Loucy (cell line): ENCODE measurements at regions not wholly inside any gene's neighbourhood (a gene's known extent, or its start where the extent isn't known, plus 50 kb on each side); places are given as distances from the start of the nearest gene placed in this dataset.

Source experiments
- H2AFZ ChIP-seq: fragments of 200-600 bp; sonication (generic); 2 replicates; pipeline ENCODE4 v1.6.0; 2016; ENCODE audit warnings: antibody characterized with exemption, mild to moderate bottlenecking, low read length, moderate library complexity
- H3F3A ChIP-seq: fragments of 200-600 bp; 2 replicates; pipeline ENCODE4 v1.6.0; 2016; ENCODE audit warnings: antibody characterized with exemption, low read depth, mild to moderate bottlenecking
- H3K27me3 ChIP-seq: fragments of 200-600 bp; sonication (generic); 2 replicates; pipeline ENCODE4 v1.6.1; 2014; ENCODE audit warnings: low read length, mild to moderate bottlenecking; ENCODE audit not compliant: insufficient read depth, poor library complexity, severe bottlenecking
- H3K36me3 ChIP-seq: fragments of 200-600 bp; sonication (generic); 2 replicates; pipeline ENCODE4 v1.6.1; 2016; ENCODE audit warnings: low read length; ENCODE audit not compliant: insufficient read depth
- H3K4me1 ChIP-seq: fragments of 200-600 bp; sonication (generic); 2 replicates; pipeline ENCODE4 v1.5.1; 2014; ENCODE audit warnings: low read length, mild to moderate bottlenecking; ENCODE audit not compliant: insufficient read depth, poor library complexity, severe bottlenecking
- H3K4me2 ChIP-seq: fragments of 200-600 bp; sonication (generic); 2 replicates; pipeline ENCODE4 v1.6.0; 2014; ENCODE audit warnings: antibody characterized with exemption, low read length, low read depth, mild to moderate bottlenecking; ENCODE audit not compliant: poor library complexity, severe bottlenecking
- H3K4me3 ChIP-seq: fragments of 200-600 bp; sonication (generic); 2 replicates; pipeline ENCODE4 v1.5.1; 2014; ENCODE audit warnings: low read length, mild to moderate bottlenecking, mixed read lengths; ENCODE audit not compliant: poor library complexity, severe bottlenecking
- H3K79me2 ChIP-seq: fragments of 200-600 bp; sonication (generic); 2 replicates; pipeline ENCODE4 v1.6.1; 2014; ENCODE audit warnings: low read length; ENCODE audit not compliant: insufficient read depth
- H3K9ac ChIP-seq: fragments of 200-600 bp; sonication (generic); 2 replicates; pipeline ENCODE4 v1.6.0; 2014; ENCODE audit warnings: mild to moderate bottlenecking, low read depth, low read length, moderate library complexity; ENCODE audit not compliant: poor library complexity, severe bottlenecking
- H3K9me2 ChIP-seq: fragments of 200-600 bp; sonication (generic); replicated peaks from 2 replicates; pipeline ENCODE4 v1.6.1; 2016; ENCODE audit warnings: low read depth, low read length, mixed read lengths
- H3K9me3 ChIP-seq: fragments of 200-600 bp; sonication (generic); 2 replicates; pipeline ENCODE4 v1.6.1; 2014; ENCODE audit warnings: mild to moderate bottlenecking, antibody characterized with exemption, low read length, low read depth; ENCODE audit not compliant: insufficient read depth
- H4K20me1 ChIP-seq: fragments of 200-600 bp; sonication (generic); 2 replicates; pipeline ENCODE4 v1.6.0; 2014; ENCODE audit warnings: antibody characterized with exemption, low read length, mild to moderate bottlenecking; ENCODE audit not compliant: insufficient read depth, poor library complexity, severe bottlenecking
- CTCF ChIP-seq: fragments of 200-600 bp; sonication (generic); conservative IDR thresholded peaks from 2 replicates; pipeline ENCODE4 v1.5.1; 2014; ENCODE audit warnings: mild to moderate bottlenecking, antibody characterized with exemption, low read length
- EZH2phosphoT487 ChIP-seq: fragments of 200-600 bp; IDR thresholded peaks from 2 replicates; pipeline ENCODE4 v1.6.1; 2018; ENCODE audit warnings: antibody characterized with exemption, mild to moderate bottlenecking, moderate library complexity, borderline replicate concordance

- H3K9me3 ChIP-seq = peaks cover 8% of the 10 kb centered on the region; the same call in 1 of the 2 replicates
- H4K20me1 ChIP-seq = no peaks in the 10 kb centered on the region
- H3K4me1 ChIP-seq = no peaks in the 10 kb centered on the region
- H3K4me3 ChIP-seq = no peak overlapping the region
- H3F3A ChIP-seq = no peaks in the 10 kb centered on the region
- no peak overlapping the region for H3K9ac ChIP-seq
- no peaks in the 10 kb centered on the region for H3K79me2 ChIP-seq
- H3K4me2 ChIP-seq = no peak overlapping the region
- H3K27me3 ChIP-seq = no peaks in the 10 kb centered on the region
- H2AFZ ChIP-seq = no peak overlapping the region
- TF ChIP-seq EZH2phosphoT487 (no peak), CTCF (no peak)
- no peaks in the 10 kb centered on the region for H3K36me3 ChIP-seq
- no peaks in the 10 kb centered on the region for H3K9me2 ChIP-seq
These were observed 345.0 kb upstream of the STEAP1 start for GRCh38 chr7:89809291-89809690.

- TF ChIP-seq EZH2phosphoT487 = no peak
- TF ChIP-seq CTCF = no peak
- Histone ChIP-seq H3K36me3 (no peaks in the 10 kb centered on the region), H3K4me1 (no peaks in the 10 kb centered on the region)
These were observed 341.2 kb upstream of the STEAP1 start for GRCh38 chr7:89813081-89813480.

GRCh38 chr7:89826121-89826520 lies 328.1 kb upstream of the STEAP1 start:
- Histone ChIP-seq H3F3A (no peaks in the 10 kb centered on the region), H3K27me3 (no peaks in the 10 kb centered on the region), H3K4me3 (no peak overlapping the region), H3K79me2 (no peaks in the 10 kb centered on the region), H3K9me2 (no peaks in the 10 kb centered on the region), H4K20me1 (no peaks in the 10 kb centered on the region), H3K9me3 (no peaks in the 10 kb centered on the region), H3K4me2 (no peak overlapping the region), H3K36me3 (no peaks in the 10 kb centered on the region), H3K4me1 (no peaks in the 10 kb centered on the region), H3K9ac (no peak overlapping the region), H2AFZ (no peak overlapping the region)
- no peak for TF ChIP-seq EZH2phosphoT487

More at GRCh38 chr7:89813081-89813480, 341.2 kb upstream of the STEAP1 start:
- H3K9ac ChIP-seq = no peak overlapping the region
- H3K4me2 ChIP-seq = no peak overlapping the region
- no peaks in the 10 kb centered on the region for H4K20me1 ChIP-seq
- H3K9me2 ChIP-seq = no peaks in the 10 kb centered on the region
- H3F3A ChIP-seq = no peaks in the 10 kb centered on the region
- H2AFZ ChIP-seq = no peak overlapping the region
- no peaks in the 10 kb centered on the region for H3K79me2 ChIP-seq
- no peaks in the 10 kb centered on the region for H3K27me3 ChIP-seq
- H3K9me3 ChIP-seq = no peaks in the 10 kb centered on the region
- no peak overlapping the region for H3K4me3 ChIP-seq

GRCh38 chr7:89826557-89826956 lies 327.7 kb upstream of the STEAP1 start:
- H3K27me3 ChIP-seq = no peaks in the 10 kb centered on the region
- TF ChIP-seq CTCF = no peak
- TF ChIP-seq EZH2phosphoT487 = no peak
- H4K20me1 ChIP-seq = no peaks in the 10 kb centered on the region
- no peak overlapping the region for H3K4me3 ChIP-seq
- H3F3A ChIP-seq = no peaks in the 10 kb centered on the region
- H2AFZ ChIP-seq = no peak overlapping the region
- H3K9me2 ChIP-seq = no peaks in the 10 kb centered on the region
- H3K4me2 ChIP-seq = no peak overlapping the region
- no peaks in the 10 kb centered on the region for H3K4me1 ChIP-seq
- no peaks in the 10 kb centered on the region for H3K9me3 ChIP-seq
- no peaks in the 10 kb centered on the region for H3K79me2 ChIP-seq
- no peaks in the 10 kb centered on the region for H3K36me3 ChIP-seq
- no peak overlapping the region for H3K9ac ChIP-seq
